Amniotic stem cell (primary cell): ENCODE measurements at regions not wholly inside any gene's neighbourhood (a gene's known extent, or its start where the extent isn't known, plus 50 kb on each side); places are given as distances from the start of the nearest gene placed in this dataset.

ENCODE experiments used
- DNase-seq: peaks from one replicate; lab custom pipeline; 2025; lab: John Stamatoyannopoulos, UW

- DNase-seq, result no peak
Measured at GRCh38 chr7:106419455-106420182, 134.8 kb upstream of the NAMPT start.

GRCh38 chr7:106418526-106418925 is 133.7 kb upstream of the NAMPT start:
- no peak for DNase-seq

- no peak for DNase-seq
Measured at GRCh38 chr7:106418094-106418493, 133.3 kb upstream of the NAMPT start.

- no peak for DNase-seq
Measured at GRCh38 chr7:106417273-106417902, 132.6 kb upstream of the NAMPT start.

- DNase-seq, result no peak
Measured at GRCh38 chr7:106416430-106416829, 131.6 kb upstream of the NAMPT start.

- DNase-seq, result no peak
Measured at GRCh38 chr7:106415433-106415832, 130.7 kb upstream of the NAMPT start.

- DNase-seq, result no peak
Measured at GRCh38 chr7:106413446-106413845, 128.7 kb upstream of the NAMPT start.

- no peak for DNase-seq
Measured at GRCh38 chr7:106405697-106406141, 120.9 kb upstream of the NAMPT start.

GRCh38 chr7:106402898-106403297 is 118.1 kb upstream of the NAMPT start:
- DNase-seq, result no peak

- no peak for DNase-seq
Measured at GRCh38 chr7:106400923-106401322, 116.1 kb upstream of the NAMPT start.

- no peak for DNase-seq
Measured at GRCh38 chr7:106398786-106399185, 114.0 kb upstream of the NAMPT start.

- DNase-seq, result no peak
Measured at GRCh38 chr7:106397994-106398393, 113.2 kb upstream of the NAMPT start.

- no peak for DNase-seq
Measured at GRCh38 chr7:106394526-106394925, 109.7 kb upstream of the NAMPT start.

- DNase-seq, result no peak
Measured at GRCh38 chr7:106393564-106394251, 108.9 kb upstream of the NAMPT start.

- no peak for DNase-seq
Measured at GRCh38 chr7:106392590-106392989, 107.8 kb upstream of the NAMPT start.

GRCh38 chr7:106392144-106392543 is 107.4 kb upstream of the NAMPT start:
- no peak for DNase-seq

GRCh38 chr7:106386958-106387357 is 102.2 kb upstream of the NAMPT start:
- no peak for DNase-seq

GRCh38 chr7:106384373-106384772 is 99.6 kb upstream of the NAMPT start:
- no peak for DNase-seq

- DNase-seq, result no peak
Measured at GRCh38 chr7:106382929-106383328, 98.1 kb upstream of the NAMPT start.

- DNase-seq, result no peak
Measured at GRCh38 chr7:106382129-106382528, 97.3 kb upstream of the NAMPT start.

GRCh38 chr7:106381252-106381651 is 96.5 kb upstream of the NAMPT start:
- no peak for DNase-seq

GRCh38 chr7:106377847-106378361 is 93.1 kb upstream of the NAMPT start:
- DNase-seq, result no peak
